ENCODE measurements at regions not wholly inside any gene's neighbourhood (a gene's known extent, or its start where the extent isn't known, plus 50 kb on each side); places are given as distances from the start of the nearest gene placed in this dataset.
"Not testable (repeated sequence)": the region's sequence is repeated elsewhere in the genome, so short reads cannot be mapped to it uniquely, and the experiment has no call there.

DNA sequence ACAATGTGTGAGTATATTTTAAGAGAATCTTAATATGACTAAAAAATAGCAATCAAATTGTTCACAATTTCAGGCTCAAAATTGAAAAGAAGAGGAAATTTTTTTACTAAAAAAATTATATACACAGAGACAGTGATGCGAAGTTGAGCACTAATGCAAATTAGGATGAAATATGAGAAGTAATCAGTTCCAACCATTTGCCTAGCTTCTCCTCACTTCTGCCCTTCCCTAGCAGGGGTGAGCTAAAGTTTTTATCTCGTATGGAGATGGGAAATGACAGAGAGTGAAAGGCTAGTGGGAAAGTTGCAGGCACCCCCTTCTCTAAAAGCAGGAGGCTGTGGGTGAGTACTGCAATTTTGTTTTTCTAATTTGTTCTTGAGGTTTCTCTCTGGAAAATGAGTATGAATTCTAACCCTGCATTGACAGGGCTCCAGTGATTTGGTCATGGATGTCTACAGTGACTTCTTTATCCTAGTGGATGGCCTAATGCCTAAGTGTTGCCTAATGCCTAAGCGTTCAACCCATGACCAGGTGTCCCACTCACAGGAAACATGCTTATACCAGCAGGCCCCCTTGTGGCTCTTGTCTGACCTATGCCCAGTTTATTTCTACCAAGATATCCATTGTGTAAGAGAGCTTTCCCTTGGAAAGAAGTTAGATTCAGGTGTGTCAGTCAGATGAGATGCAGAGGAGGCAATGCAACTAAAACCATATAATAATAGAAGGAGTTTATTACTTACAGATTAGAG, 78.0 kb upstream of the HNMT start:
- no peak for DNase-seq (ENCODE audit: low spot score)

DNA sequence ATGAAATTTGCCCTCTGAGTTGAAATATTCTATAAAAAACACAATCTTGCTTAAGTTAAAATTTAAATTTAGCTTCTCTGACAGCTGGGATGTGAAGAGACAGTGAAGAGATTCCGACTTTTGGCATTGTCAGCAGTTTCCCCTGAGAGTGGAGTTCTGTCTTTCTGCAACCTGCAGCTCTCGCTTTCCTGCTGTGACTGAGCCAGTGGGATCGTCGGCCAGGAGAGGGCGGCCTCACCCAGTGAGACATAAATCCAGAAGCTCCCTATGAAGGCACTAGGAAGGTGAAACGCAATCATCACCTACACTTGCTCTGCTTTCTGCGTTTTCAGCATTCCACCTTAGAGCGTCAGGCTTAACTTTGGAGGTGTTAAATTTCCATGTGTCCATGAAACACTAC, 75.4 kb upstream of the HNMT start:
- peak; percentile 3 for DNase-seq (ENCODE audit: low spot score)

DNA sequence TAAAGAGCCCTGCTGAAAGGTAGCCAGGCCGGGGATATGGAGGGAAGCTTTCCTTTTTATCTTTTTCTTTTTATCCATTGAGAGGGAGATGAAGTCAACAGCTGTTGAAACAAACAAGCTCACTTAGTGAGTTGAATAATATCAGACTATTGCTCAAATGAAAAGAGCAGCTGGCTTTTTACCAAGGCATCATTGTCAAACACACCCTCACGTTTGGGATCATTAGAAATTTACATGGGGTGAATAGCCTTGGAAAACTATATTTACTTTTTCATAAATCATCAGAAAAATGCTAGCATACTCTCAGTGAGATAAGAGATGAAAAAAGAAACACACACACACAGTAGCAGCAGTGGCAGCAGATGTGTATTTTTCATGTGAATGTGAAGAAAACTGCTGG, 71.5 kb upstream of the HNMT start:
- no peak for DNase-seq (ENCODE audit: low spot score)

DNA sequence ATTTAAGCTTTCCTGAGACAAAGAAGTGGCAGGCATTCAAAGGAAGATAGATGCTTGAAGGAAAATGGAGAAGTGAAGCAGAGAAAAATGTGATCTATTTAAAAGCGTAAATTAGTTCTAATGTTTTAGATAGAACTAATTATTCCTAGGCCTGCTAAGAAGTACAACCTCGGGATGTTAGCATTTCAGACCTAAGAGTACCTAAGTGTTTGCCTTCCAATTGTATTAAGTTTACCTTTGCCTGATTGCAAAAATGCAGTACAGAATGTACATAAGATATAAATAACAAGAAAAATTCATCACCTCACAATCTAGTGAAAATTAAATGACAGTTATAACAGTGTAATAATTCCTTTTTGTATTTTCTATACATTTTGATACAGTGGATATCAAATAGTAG, 71.1 kb upstream of the HNMT start:
- no peak for DNase-seq (ENCODE audit: low spot score)

DNA sequence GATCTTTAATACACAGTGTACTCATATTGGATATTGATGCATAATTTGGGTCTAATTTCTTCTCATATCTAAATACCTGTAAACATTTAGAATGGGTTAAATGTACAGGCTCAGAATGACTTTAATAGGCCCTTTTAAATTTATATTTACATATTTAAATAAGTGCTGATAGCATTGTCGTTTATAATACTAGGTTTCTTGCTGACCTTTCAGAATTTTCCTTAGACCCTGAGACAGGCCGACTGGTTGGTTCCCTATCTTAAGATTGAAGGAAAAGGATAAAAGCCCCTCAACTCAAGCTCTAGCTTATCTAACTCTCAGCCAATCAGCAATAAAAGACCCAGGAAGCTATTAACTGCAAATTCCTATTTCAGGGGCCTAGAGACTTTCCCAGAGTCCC, 67.8 kb upstream of the HNMT start:
- DNase-seq (ENCODE audit: low spot score): no peak

DNA sequence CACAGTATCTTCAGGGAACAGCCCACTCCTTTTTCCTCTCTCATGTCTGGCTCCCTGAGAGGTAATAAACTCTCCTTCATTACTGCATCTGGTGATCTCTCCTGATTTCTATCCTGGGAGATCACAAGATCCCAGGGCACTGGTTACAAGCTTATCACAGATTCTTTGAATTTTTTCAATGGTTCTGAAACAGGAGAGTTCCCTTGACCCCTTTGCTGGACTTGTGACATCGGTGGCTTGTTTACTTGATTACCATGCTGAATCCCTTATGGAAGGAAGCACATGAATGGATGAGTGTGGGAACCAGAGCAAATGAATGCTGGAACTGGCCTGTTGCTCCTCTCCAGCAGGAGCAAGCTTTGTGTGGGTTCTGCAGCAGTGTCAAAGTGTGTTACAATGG, 67.2 kb upstream of the HNMT start:
- DNase-seq (ENCODE audit: low spot score): no peak

DNA sequence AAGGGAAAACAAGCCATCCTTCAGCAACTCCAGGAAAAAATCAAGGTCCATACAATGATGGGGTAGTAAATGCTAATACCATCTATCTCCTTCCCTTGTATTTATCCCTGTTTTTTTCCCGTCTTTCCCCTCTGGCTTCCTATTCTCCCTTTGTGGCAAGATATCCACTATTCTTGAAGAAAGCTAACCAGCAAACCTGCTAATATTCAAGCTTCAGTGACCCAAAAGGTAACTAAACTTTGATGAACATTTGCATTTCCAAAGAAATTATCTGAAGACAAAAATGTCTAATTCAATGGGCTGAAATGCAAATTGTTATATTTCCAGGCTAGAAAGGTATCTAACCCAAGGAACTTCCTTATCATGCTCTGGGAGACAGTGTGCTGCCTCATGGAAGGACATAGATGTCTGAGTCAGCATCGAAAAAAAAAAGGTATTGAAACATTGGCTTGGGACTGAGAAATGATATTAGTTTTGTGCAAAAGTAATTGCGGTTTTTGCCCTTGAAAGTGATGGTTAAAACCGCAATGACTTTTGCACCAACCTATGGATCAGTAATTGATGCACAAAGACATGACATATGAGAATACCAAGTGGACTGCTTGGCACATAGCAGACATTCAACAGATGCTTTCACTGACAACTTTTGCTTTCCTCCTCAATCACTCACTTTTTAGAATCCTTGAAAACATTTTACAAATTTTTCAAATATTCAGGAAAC, 63.7 kb upstream of the HNMT start:
- no peak for DNase-seq (ENCODE audit: low spot score)

DNA sequence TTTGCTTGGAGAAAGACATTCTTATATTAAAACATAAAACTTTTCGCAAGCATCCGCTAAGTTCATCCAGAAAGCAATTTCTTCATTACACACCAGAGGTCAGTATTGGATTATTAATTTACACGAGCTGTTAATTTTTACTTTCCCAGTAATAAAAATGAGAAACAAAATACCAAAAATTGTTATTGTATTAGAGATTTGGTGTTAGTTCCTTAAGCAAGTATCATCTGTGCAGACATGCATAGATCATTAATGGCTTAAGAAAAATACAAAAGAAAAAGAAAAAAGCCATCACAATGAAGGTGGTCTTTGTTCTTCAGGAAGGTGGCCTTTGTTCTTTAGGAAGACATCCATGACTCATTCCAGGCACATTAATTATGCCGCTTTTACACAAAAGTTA, 53.6 kb upstream of the HNMT start:
- DNase-seq (ENCODE audit: low spot score): peak; percentile 7

DNA sequence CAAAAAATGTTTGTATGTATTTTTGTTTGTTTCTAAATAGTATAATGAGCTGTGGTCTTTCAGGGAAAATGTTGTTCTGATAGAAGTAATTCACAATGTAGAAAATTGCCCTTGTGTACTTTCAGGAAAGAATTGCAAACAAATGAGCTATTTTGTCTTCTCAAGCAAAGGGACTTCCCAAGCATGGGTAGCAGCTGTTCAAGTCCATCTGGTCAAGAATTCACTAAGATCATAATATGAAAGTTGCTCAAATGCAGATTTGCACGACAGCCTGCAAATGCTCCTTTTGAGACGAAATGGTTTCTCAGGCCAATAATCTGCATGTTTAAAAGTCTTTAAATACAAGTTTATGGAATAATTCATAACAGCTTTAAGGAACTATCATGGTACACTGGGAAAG, 51.9 kb upstream of the HNMT start:
- no peak for DNase-seq (ENCODE audit: low spot score)

DNA sequence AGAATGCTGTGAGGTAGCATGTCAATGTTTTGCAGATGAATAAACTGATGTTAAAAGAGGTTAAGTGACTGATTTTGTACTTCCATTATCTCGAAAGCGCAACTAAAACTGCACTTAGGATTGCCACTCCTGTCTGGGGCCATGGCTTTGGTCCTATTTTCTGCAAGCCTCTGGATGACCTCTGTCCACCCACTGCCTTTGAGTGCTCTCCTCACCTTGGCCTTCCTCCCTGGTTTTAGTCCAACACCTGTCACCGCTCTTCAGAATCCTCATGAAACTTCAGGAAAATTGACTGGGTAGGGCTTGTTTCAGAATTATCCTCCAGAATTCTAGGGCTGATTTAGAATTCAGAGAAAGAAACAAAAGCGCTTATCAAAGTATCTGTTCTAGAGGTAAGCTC, 51.1 kb upstream of the HNMT start:
- no peak for DNase-seq (ENCODE audit: low spot score)

DNA sequence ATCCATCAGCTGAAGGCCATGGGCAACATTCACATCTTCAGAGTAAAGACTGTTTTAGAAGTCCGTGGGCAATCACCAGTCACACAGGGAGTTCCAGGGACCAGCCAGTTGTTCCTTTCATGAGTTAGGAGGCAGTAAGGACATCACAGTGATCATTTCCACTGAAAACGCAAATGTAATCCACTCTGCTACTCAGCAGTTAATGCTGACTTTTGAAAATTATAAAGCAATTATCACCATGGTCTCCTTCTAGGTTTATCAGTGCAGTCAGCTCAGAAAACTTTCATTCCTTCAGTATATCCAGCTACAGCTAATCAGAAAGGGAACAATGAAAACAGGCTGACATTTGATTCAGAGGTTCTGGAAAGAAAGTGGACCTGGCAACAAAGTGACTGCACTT, 50.6 kb upstream of the HNMT start:
- DNase-seq (ENCODE audit: low spot score): not testable (repeated sequence)

All from globus pallidus (tissue), 1 donor.